ENCODE measurements at regions not wholly inside any gene's neighbourhood (a gene's known extent, or its start where the extent isn't known, plus 50 kb on each side); places are given as distances from the start of the nearest gene placed in this dataset.
"Not testable (repeated sequence)": the region's sequence is repeated elsewhere in the genome, so short reads cannot be mapped to it uniquely, and the experiment has no call there.

- Mint-ChIP-seq H3K36me3 (ENCODE audit: low read depth) (no peaks in the 10 kb centered on the region), H3K27me3 (no peaks in the 10 kb centered on the region), H3K4me3 (no peak overlapping the region), H3K27ac (no peak overlapping the region), H3K9me3 (no peaks in the 10 kb centered on the region), H3K4me1 (no peaks in the 10 kb centered on the region)
- DNase-seq: no peak
- POLR2A ChIA-PET: no interaction called here
- CTCF ChIA-PET: no interaction called here
These were observed 266.9 kb upstream of the GULP1 start for GRCh38 chr2:188024811-188025210.

GRCh38 chr2:188028739-188029138 is 262.9 kb upstream of the GULP1 start:
- ChIA-PET POLR2A (no interaction called here), CTCF (no interaction called here)
- Mint-ChIP-seq H3K27me3 (no peaks in the 10 kb centered on the region), H3K36me3 (ENCODE audit: low read depth) (no peaks in the 10 kb centered on the region), H3K4me1 (no peaks in the 10 kb centered on the region), H3K4me3 (no peak overlapping the region), H3K9me3 (no peaks in the 10 kb centered on the region), H3K27ac (no peak overlapping the region)
- no peak for DNase-seq

- Mint-ChIP-seq H3K27me3 (no peaks in the 10 kb centered on the region), H3K9me3 (no peaks in the 10 kb centered on the region), H3K36me3 (ENCODE audit: low read depth) (no peaks in the 10 kb centered on the region), H3K27ac (no peak overlapping the region), H3K4me3 (no peak overlapping the region), H3K4me1 (no peaks in the 10 kb centered on the region)
- ChIA-PET POLR2A (no interaction called here), CTCF (no interaction called here)
- DNase-seq: no peak
These were observed 259.4 kb upstream of the GULP1 start for GRCh38 chr2:188032306-188032705.

DNA sequence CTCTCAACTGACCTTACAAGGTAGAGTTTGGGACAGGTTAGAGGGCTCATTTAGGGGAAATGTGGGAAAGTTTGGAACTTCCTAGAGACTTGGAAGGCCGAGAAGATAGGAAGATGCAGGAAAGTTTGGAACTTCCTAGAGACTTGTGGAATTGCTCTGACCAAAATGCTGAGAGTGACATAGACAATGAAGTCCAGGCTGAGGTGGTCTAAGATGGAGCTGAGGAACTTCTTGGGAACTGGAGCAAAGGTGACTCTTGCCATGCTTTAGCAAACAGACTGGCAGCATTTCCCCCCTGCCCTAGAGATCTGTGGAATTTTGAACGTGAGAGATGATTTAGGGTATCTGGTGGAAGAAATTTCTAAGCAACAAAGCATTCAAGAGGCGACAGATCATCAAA is 258.9 kb upstream of the GULP1 start:
- no peaks in the 10 kb centered on the region for H3K36me3 Mint-ChIP-seq (ENCODE audit: low read depth)
- POLR2A ChIA-PET: no interaction called here
- no peak overlapping the region for H3K4me3 Mint-ChIP-seq
- DNase-seq: no peak
- CTCF ChIA-PET: no interaction called here
- H3K9me3 Mint-ChIP-seq: no peaks in the 10 kb centered on the region
- H3K4me1 Mint-ChIP-seq: no peaks in the 10 kb centered on the region
- H3K27me3 Mint-ChIP-seq: no peaks in the 10 kb centered on the region
- no peak overlapping the region for H3K27ac Mint-ChIP-seq

DNA sequence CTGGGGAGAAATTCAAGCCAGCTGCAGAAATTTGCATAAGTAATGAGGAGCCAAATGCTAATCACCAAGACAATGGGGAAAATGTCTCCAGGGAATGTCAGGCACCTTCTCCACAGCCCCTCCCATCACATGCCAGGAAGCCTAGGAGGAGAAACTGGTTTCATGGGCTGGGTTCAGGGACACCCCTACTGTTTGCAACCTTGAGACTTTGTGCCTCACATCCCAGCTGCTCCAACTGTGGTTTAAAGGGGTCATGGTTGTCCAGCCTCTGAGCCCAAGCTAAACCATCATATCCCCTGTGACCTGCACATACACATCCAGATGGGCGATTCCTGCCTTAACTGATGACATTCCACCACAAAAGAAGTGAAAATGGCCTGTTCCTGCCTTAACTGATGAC is 258.4 kb upstream of the GULP1 start:
- H3K27me3 Mint-ChIP-seq; H3K9me3 Mint-ChIP-seq; H3K4me3 Mint-ChIP-seq; POLR2A ChIA-PET; DNase-seq; H3K27ac Mint-ChIP-seq; H3K36me3 Mint-ChIP-seq (ENCODE audit: low read depth); H3K4me1 Mint-ChIP-seq; CTCF ChIA-PET: not testable (repeated sequence)

DNA sequence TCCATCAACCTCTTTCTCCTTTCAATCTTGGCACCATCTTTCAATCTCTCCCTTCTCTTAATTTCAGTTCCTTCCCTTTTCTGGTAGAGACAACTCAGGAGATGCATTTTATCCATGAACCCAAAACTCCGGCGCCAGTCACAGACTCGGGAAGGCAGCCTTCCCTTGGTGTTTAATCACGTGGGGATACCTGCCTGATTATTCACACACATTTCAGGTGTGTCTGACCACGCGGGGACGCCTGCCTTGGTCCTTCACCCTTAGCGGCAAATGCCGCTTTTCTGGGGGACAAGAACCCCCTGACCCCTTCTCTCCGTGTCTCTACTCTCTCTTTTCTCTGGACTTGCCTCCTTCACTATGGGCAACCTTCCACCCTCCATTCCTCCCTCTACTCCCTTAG is 257.6 kb upstream of the GULP1 start:
- H3K27ac Mint-ChIP-seq; POLR2A ChIA-PET; DNase-seq; H3K36me3 Mint-ChIP-seq (ENCODE audit: low read depth); H3K4me1 Mint-ChIP-seq; CTCF ChIA-PET; H3K9me3 Mint-ChIP-seq; H3K27me3 Mint-ChIP-seq; H3K4me3 Mint-ChIP-seq: not testable (repeated sequence)

- H3K27me3 Mint-ChIP-seq; DNase-seq; H3K4me3 Mint-ChIP-seq; CTCF ChIA-PET; H3K27ac Mint-ChIP-seq; POLR2A ChIA-PET; H3K9me3 Mint-ChIP-seq; H3K4me1 Mint-ChIP-seq; H3K36me3 Mint-ChIP-seq (ENCODE audit: low read depth): not testable (repeated sequence)
These were observed 256.3 kb upstream of the GULP1 start for GRCh38 chr2:188035377-188035776.

- POLR2A ChIA-PET; H3K9me3 Mint-ChIP-seq; CTCF ChIA-PET; DNase-seq; H3K4me3 Mint-ChIP-seq; H3K27me3 Mint-ChIP-seq; H3K4me1 Mint-ChIP-seq; H3K36me3 Mint-ChIP-seq (ENCODE audit: low read depth); H3K27ac Mint-ChIP-seq: not testable (repeated sequence)
These were observed 254.9 kb upstream of the GULP1 start for GRCh38 chr2:188036786-188037185.

- POLR2A ChIA-PET: no interaction called here
- no peaks in the 10 kb centered on the region for H3K27me3 Mint-ChIP-seq
- no peaks in the 10 kb centered on the region for H3K36me3 Mint-ChIP-seq (ENCODE audit: low read depth)
- CTCF ChIA-PET: no interaction called here
- H3K4me1 Mint-ChIP-seq: no peaks in the 10 kb centered on the region
- H3K27ac Mint-ChIP-seq: no peak overlapping the region
- no peak overlapping the region for H3K4me3 Mint-ChIP-seq
- H3K9me3 Mint-ChIP-seq: peaks cover 4% of the 10 kb centered on the region
- no peak for DNase-seq
These were observed 252.4 kb upstream of the GULP1 start for GRCh38 chr2:188039307-188039706.

DNA sequence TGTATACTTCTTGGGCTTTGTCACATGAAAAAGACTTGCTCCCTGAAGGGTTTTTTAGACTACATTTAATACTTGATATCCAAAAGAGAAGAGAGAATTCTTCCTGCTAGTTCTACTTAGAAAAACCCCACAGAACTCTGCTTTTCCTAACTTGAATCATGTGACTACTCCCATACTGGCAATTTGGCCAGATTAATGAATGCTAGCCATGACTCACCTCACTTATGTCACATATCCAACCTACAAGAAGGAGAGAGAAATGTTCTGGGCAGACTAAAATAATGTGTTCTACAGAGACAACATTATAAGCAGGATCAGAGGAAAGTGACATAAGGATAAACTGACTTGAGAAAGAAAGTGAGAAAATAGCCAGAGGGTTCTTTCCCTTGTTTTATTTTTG is 249.3 kb upstream of the GULP1 start:
- no peaks in the 10 kb centered on the region for H3K4me1 Mint-ChIP-seq
- ChIA-PET POLR2A (no interaction called here), CTCF (no interaction called here)
- no peak overlapping the region for H3K27ac Mint-ChIP-seq
- H3K9me3 Mint-ChIP-seq: peaks cover 4% of the 10 kb centered on the region
- H3K4me3 Mint-ChIP-seq: no peak overlapping the region
- no peaks in the 10 kb centered on the region for H3K27me3 Mint-ChIP-seq
- no peaks in the 10 kb centered on the region for H3K36me3 Mint-ChIP-seq (ENCODE audit: low read depth)
- DNase-seq: no peak

- H3K4me1 Mint-ChIP-seq: no peaks in the 10 kb centered on the region
- no peaks in the 10 kb centered on the region for H3K27me3 Mint-ChIP-seq
- H3K9me3 Mint-ChIP-seq: peaks cover 4% of the 10 kb centered on the region
- no peak overlapping the region for H3K27ac Mint-ChIP-seq
- H3K36me3 Mint-ChIP-seq (ENCODE audit: low read depth): no peaks in the 10 kb centered on the region
- no peak for DNase-seq
- ChIA-PET CTCF (no interaction called here), POLR2A (no interaction called here)
- no peak overlapping the region for H3K4me3 Mint-ChIP-seq
These were observed 246.7 kb upstream of the GULP1 start for GRCh38 chr2:188045016-188045415.

- CTCF ChIA-PET: no interaction called here
- Mint-ChIP-seq H3K4me1 (no peaks in the 10 kb centered on the region), H3K9me3 (peaks cover 4% of the 10 kb centered on the region), H3K27ac (no peak overlapping the region), H3K27me3 (peaks cover 1% of the 10 kb centered on the region), H3K36me3 (ENCODE audit: low read depth) (no peaks in the 10 kb centered on the region), H3K4me3 (no peak overlapping the region)
- no peak for DNase-seq
- POLR2A ChIA-PET: no interaction called here
These were observed 245.2 kb upstream of the GULP1 start for GRCh38 chr2:188046437-188046836.

- no peak overlapping the region for H3K27ac Mint-ChIP-seq
- no peak for DNase-seq
- H3K9me3 Mint-ChIP-seq: peaks cover 4% of the 10 kb centered on the region
- ChIA-PET POLR2A (no interaction called here), CTCF (no interaction called here)
- H3K27me3 Mint-ChIP-seq: peaks cover 1% of the 10 kb centered on the region
- no peaks in the 10 kb centered on the region for H3K4me1 Mint-ChIP-seq
- H3K4me3 Mint-ChIP-seq: no peak overlapping the region
- no peaks in the 10 kb centered on the region for H3K36me3 Mint-ChIP-seq (ENCODE audit: low read depth)
These were observed 243.9 kb upstream of the GULP1 start for GRCh38 chr2:188047735-188048134.

GRCh38 chr2:188050726-188051125 is 240.9 kb upstream of the GULP1 start:
- ChIA-PET POLR2A (no interaction called here), CTCF (no interaction called here)
- Mint-ChIP-seq H3K36me3 (ENCODE audit: low read depth) (no peaks in the 10 kb centered on the region), H3K27ac (no peak overlapping the region), H3K27me3 (peaks cover 1% of the 10 kb centered on the region), H3K4me3 (no peak overlapping the region), H3K9me3 (no peaks in the 10 kb centered on the region), H3K4me1 (no peaks in the 10 kb centered on the region)
- DNase-seq: no peak

- no peaks in the 10 kb centered on the region for H3K9me3 Mint-ChIP-seq
- no peak for DNase-seq
- peaks cover 1% of the 10 kb centered on the region for H3K27me3 Mint-ChIP-seq
- ChIA-PET CTCF (no interaction called here), POLR2A (no interaction called here)
- no peaks in the 10 kb centered on the region for H3K36me3 Mint-ChIP-seq (ENCODE audit: low read depth)
- H3K27ac Mint-ChIP-seq: no peak overlapping the region
- no peaks in the 10 kb centered on the region for H3K4me1 Mint-ChIP-seq
- no peak overlapping the region for H3K4me3 Mint-ChIP-seq
These were observed 240.0 kb upstream of the GULP1 start for GRCh38 chr2:188051706-188052105.
